GM18505 (cell line): ENCODE measurements at regions not wholly inside any gene's neighbourhood (a gene's known extent, or its start where the extent isn't known, plus 50 kb on each side); places are given as distances from the start of the nearest gene placed in this dataset.

Experiments
- ATAC-seq: cut with Tn5 transposase; IDR thresholded peaks from one replicate; pipeline ENCODE4 v1.9.1; 2021; ENCODE audit not compliant: unreplicated experiment
- POLR2A ChIP-seq: IDR thresholded peaks from 4 replicates; pipeline ENCODE4 v1.6.1; 2011; ENCODE audit warnings: borderline replicate concordance; ENCODE audit not compliant: insufficient read depth, insufficient read length; ENCODE audit errors: extremely low read depth

GRCh38 chr21:35138665-35139381 lies 89.7 kb upstream of the RUNX1 start:
- no peak for ATAC-seq
- TF ChIP-seq POLR2A: no peak

GRCh38 chr21:35136586-35137219 lies 87.6 kb upstream of the RUNX1 start:
- ATAC-seq: no peak
- no peak for TF ChIP-seq POLR2A

- no peak for ATAC-seq
Observed at GRCh38 chr21:35136106-35136505, 87.0 kb upstream of the RUNX1 start.

GRCh38 chr21:35135481-35135880 lies 86.4 kb upstream of the RUNX1 start:
- TF ChIP-seq POLR2A: no peak
- ATAC-seq: no peak

More at GRCh38 chr21:35136106-35136505, 87.0 kb upstream of the RUNX1 start:
- no peak for TF ChIP-seq POLR2A

- no peak for TF ChIP-seq POLR2A
- ATAC-seq: no peak
Observed at GRCh38 chr21:35134309-35134708, 85.2 kb upstream of the RUNX1 start.

GRCh38 chr21:35128536-35128935 lies 79.4 kb upstream of the RUNX1 start:
- ATAC-seq: no peak
- TF ChIP-seq POLR2A: no peak

GRCh38 chr21:35127851-35128250 lies 78.7 kb upstream of the RUNX1 start:
- ATAC-seq: no peak
- TF ChIP-seq POLR2A: no peak

GRCh38 chr21:35127026-35127425 lies 77.9 kb upstream of the RUNX1 start:
- ATAC-seq: no peak
- TF ChIP-seq POLR2A: no peak

GRCh38 chr21:35120631-35121180 lies 71.6 kb upstream of the RUNX1 start:
- TF ChIP-seq POLR2A: no peak
- ATAC-seq: no peak

GRCh38 chr21:35119501-35120047 lies 70.5 kb upstream of the RUNX1 start:
- ATAC-seq: no peak
- TF ChIP-seq POLR2A: no peak

- no peak for ATAC-seq
Observed at GRCh38 chr21:35116777-35117176, 67.7 kb upstream of the RUNX1 start.

GRCh38 chr21:35113064-35113463 lies 64.0 kb upstream of the RUNX1 start:
- TF ChIP-seq POLR2A: no peak
- ATAC-seq: no peak

More at GRCh38 chr21:35116777-35117176, 67.7 kb upstream of the RUNX1 start:
- no peak for TF ChIP-seq POLR2A

GRCh38 chr21:35111321-35111930 lies 62.3 kb upstream of the RUNX1 start:
- ATAC-seq: no peak
- TF ChIP-seq POLR2A: no peak

GRCh38 chr21:35108887-35109286 lies 59.8 kb upstream of the RUNX1 start:
- ATAC-seq: no peak
- no peak for TF ChIP-seq POLR2A

GRCh38 chr21:35107520-35107919 lies 58.4 kb upstream of the RUNX1 start:
- ATAC-seq: no peak

More at GRCh38 chr21:35107520-35107919, 58.4 kb upstream of the RUNX1 start:
- no peak for TF ChIP-seq POLR2A
